Esophagus squamous epithelium (tissue), 5 donors: ENCODE measurements at regions not wholly inside any gene's neighbourhood (a gene's known extent, or its start where the extent isn't known, plus 50 kb on each side); places are given as distances from the start of the nearest gene placed in this dataset.
"Not testable (repeated sequence)": the region's sequence is repeated elsewhere in the genome, so short reads cannot be mapped to it uniquely, and the experiment has no call there.

ENCODE experiments used
- DNase-seq: peaks from one replicate; lab custom pipeline; 2025; lab: John Stamatoyannopoulos, UW
- H3K27ac ChIP-seq, 4 donors: fragments of 200-600 bp; sonication (generic); one replicate each; pipeline ENCODE4 v1.5.1; 2016 to 2019; ENCODE audit warnings: mild to moderate bottlenecking in 1 of 4
- H3K27me3 ChIP-seq, 4 donors: fragments of 200-600 bp; sonication (generic); 1 replicate in 3 of 4; 2 replicates in 1 of 4; pipeline versions ENCODE4 v1.5.1 to v1.6.0; 2017 to 2021; ENCODE audit warnings: antibody characterized with exemption in 1 of 4
- H3K36me3 ChIP-seq, 3 donors: fragments of 200-600 bp; sonication (generic); one replicate each; pipeline ENCODE4 v1.5.1; 2016 to 2019
- H3K4me1 ChIP-seq, 3 donors: fragments of 200-600 bp; sonication (generic); one replicate each; pipeline ENCODE4 v1.5.1; 2017 to 2019
- H3K4me3 ChIP-seq, 4 donors: fragments of 200-600 bp; sonication (generic); 1 replicate in 3 of 4; 2 replicates in 1 of 4; pipeline ENCODE4 v1.5.1; 2016 to 2019; ENCODE audit warnings: mild to moderate bottlenecking in 2 of 4, moderate library complexity in 1 of 4
- H3K9me3 ChIP-seq, 3 donors: fragments of 200-600 bp; sonication (generic); one replicate each; pipeline ENCODE4 v1.5.1; 2016 to 2019
- POLR2A ChIP-seq, 4 donors: fragments of 450-650 bp; IDR thresholded peaks; one replicate each; pipeline ENCODE4 v1.6.1; 2017; ENCODE audit warnings: antibody characterized with exemption in 4 of 4, mild to moderate bottlenecking in 4 of 4, moderate library complexity in 3 of 4
- WGBS, 2 donors: methylation state at CpG; one replicate each; pipeline ENCODE4 v1.1.5; 2018; 5-methylcytosine and 5-hydroxymethylcytosine counted together
- intact Hi-C: fragments of 100-400 bp; cut with DNase I; formaldehyde crosslinking; loops from one replicate; pipeline ENCODE4 v1.15.0; 2022
- TF ChIP-seq, protein P1 (sequence below), 6 experiments: fragments of 450-650 bp in 4 of 6; fragments of 200-600 bp in 2 of 6; sonication (generic) in 2 of 6; IDR thresholded peaks; one replicate each; pipeline ENCODE4 v1.5.1; 2016 to 2019; ENCODE audit warnings: antibody characterized with exemption in 6 of 6, mild to moderate bottlenecking in 4 of 6, moderate library complexity in 4 of 6
- donor health status: DM: yes; HTN: yes; CAD: no.

DNA sequence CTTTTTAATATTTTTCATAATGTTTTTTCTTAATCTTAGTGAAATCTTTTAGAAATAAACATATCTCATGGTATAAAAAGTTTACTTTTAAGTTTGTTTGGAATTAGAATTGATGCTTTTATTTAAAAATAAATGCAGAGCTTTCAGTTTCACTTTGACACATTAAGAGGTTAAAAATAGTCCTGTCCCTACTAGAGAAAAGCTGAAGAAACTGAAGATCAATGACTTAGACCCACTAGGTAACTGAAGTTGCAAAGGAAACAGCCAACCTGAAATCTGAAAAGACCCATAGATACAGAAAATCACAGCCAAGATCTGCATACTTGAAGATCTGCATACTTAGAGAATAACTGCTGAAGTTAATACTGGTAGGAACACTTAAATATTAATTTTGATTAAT, 237.6 kb downstream of the RAP2B start:
- peaks cover 9 to 25% (median 11%) of the 10 kb centered on the region in 3 donors for H3K4me1 ChIP-seq
- no peaks in the 10 kb centered on the region for H3K27me3 ChIP-seq
- no peak for TF ChIP-seq POLR2A (IDR thresholded peaks at IDR 0.05)
- TF ChIP-seq, protein P1, sequence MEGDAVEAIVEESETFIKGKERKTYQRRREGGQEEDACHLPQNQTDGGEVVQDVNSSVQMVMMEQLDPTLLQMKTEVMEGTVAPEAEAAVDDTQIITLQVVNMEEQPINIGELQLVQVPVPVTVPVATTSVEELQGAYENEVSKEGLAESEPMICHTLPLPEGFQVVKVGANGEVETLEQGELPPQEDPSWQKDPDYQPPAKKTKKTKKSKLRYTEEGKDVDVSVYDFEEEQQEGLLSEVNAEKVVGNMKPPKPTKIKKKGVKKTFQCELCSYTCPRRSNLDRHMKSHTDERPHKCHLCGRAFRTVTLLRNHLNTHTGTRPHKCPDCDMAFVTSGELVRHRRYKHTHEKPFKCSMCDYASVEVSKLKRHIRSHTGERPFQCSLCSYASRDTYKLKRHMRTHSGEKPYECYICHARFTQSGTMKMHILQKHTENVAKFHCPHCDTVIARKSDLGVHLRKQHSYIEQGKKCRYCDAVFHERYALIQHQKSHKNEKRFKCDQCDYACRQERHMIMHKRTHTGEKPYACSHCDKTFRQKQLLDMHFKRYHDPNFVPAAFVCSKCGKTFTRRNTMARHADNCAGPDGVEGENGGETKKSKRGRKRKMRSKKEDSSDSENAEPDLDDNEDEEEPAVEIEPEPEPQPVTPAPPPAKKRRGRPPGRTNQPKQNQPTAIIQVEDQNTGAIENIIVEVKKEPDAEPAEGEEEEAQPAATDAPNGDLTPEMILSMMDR (IDR thresholded peaks at IDR 0.05), result no peak
- intact Hi-C loops, result no loop called here
- H3K27ac ChIP-seq, result peak overlapping the region; percentile 28 to 73 (median 66)
- no peak for DNase-seq
- peaks cover 0 to 6% (median 3%) of the 10 kb centered on the region in 3 donors for H3K9me3 ChIP-seq
- H3K4me3 ChIP-seq, result peak overlapping the region in 1 of 4 donors; percentile 42
- H3K36me3 ChIP-seq, result no peaks in the 10 kb centered on the region

- Histone ChIP-seq H3K4me3 (peak overlapping the region in 1 of 4 donors; percentile 42), H3K27me3 (no peaks in the 10 kb centered on the region), H3K9me3 (no peaks in the 10 kb centered on the region), H3K27ac (peak overlapping the region; percentile 28 to 73 (median 66)), H3K4me1 (peaks cover 9 to 25% (median 11%) of the 10 kb centered on the region in 3 donors), H3K36me3 (no peaks in the 10 kb centered on the region)
- TF ChIP-seq POLR2A (IDR thresholded peaks at IDR 0.05), result no peak
- TF ChIP-seq, protein P1 (IDR thresholded peaks at IDR 0.05), result no peak
- intact Hi-C loops, result no loop called here
- no peak for DNase-seq
Observed at GRCh38 chr3:153400641-153401040, 238.6 kb downstream of the RAP2B start.

- peaks cover 9 to 17% (median 11%) of the 10 kb centered on the region in 3 donors for H3K4me1 ChIP-seq
- intact Hi-C loops, result no loop called here
- no peaks in the 10 kb centered on the region for H3K36me3 ChIP-seq
- no peak for DNase-seq
- WGBS, 2 donors, result 39 to 51% methylated on average over 2 of the region's 2 CpGs
- TF ChIP-seq, protein P1 (IDR thresholded peaks at IDR 0.05), result no peak
- H3K27ac ChIP-seq, result no peak overlapping the region
- no peak overlapping the region for H3K4me3 ChIP-seq
- no peaks in the 10 kb centered on the region for H3K9me3 ChIP-seq
- H3K27me3 ChIP-seq, result no peaks in the 10 kb centered on the region
Observed at GRCh38 chr3:153404157-153404556, 242.1 kb downstream of the RAP2B start.

DNA sequence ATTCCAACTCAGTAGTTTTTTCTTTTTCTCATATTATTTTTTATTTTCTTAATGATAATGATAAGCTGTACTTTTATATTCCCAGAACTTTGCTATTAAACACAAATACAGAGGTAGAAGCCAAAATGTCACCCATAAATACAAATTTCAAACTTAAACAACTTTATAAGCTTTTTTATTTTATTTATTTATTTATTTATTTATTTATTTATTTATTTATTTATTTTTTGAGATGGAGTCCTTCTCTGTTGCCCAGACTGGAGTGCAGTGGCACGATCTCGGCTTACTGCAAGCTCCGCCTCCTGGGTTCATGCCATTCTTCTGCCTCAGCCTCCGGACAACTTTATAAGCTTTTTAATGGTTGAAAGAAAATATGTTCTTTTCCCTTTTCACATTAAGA, 243.3 kb downstream of the RAP2B start:
- H3K27me3 ChIP-seq, H3K36me3 ChIP-seq, H3K9me3 ChIP-seq, DNase-seq, H3K27ac ChIP-seq, H3K4me3 ChIP-seq, H3K4me1 ChIP-seq, intact Hi-C loops: not testable (repeated sequence)
- 88 to 91% methylated on average over 4 of the region's 4 CpGs for WGBS, 2 donors

DNA sequence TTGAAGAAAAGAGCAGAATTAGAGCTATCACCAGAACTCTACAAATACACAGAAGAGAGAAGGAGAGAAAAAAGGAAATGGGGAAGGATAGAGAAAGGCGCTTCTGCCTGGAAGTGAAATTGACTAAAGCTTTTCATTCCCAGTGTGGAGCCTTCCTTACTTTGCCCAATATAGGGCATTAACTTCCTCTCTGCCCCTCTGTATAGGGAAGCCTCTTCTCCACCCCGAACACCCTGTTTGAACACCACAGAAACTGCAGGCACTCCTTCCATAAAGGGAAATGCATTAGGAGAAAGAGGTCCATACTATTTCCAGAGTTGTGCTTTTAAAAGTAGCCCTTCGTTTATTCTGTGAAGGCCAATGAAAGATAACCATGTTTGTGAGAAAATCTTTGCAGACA, 248.5 kb downstream of the RAP2B start:
- intact Hi-C loops, result no loop called here
- Histone ChIP-seq H3K27me3 (no peaks in the 10 kb centered on the region), H3K4me1 (no peaks in the 10 kb centered on the region), H3K27ac (no peak overlapping the region), H3K36me3 (no peaks in the 10 kb centered on the region), H3K4me3 (no peak overlapping the region), H3K9me3 (no peaks in the 10 kb centered on the region)
- no peak for TF ChIP-seq POLR2A (IDR thresholded peaks at IDR 0.05)
- TF ChIP-seq, protein P1 (IDR thresholded peaks at IDR 0.05), result no peak
- no peak for DNase-seq
- WGBS, 2 donors, result 65 to 68% methylated on average over 3 of the region's 3 CpGs

DNA sequence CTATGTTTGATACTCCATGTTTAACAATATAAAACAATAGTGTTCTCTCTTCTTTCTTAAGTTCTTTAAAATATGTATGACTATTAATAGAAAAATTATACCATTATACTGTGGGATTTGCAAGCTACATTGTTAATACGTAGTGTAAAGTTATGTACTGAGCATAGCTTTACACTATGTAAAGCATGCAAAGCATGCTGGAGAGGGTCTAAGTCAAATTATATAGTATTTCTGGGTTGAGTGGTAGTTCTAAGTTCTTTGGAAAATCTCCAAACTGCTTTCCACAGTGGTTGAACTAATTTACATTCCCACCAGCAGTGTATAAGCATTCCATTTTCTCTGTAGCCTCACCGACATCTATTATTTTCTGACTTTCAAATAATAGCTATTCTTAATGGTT, 253.0 kb downstream of the RAP2B start:
- intact Hi-C loops, result no loop called here
- DNase-seq, result no peak
- no peak for TF ChIP-seq POLR2A (IDR thresholded peaks at IDR 0.05)
- TF ChIP-seq, protein P1 (IDR thresholded peaks at IDR 0.05), result no peak
- WGBS, 2 donors, result 82 to 85% methylated on average over 2 of the region's 2 CpGs
- H3K4me3 ChIP-seq, result no peak overlapping the region
- H3K27me3 ChIP-seq, result no peaks in the 10 kb centered on the region
- peaks cover 0 to 29% (median 0%) of the 10 kb centered on the region in 3 donors for H3K9me3 ChIP-seq
- H3K36me3 ChIP-seq, result peaks cover 0 to 7% (median 0%) of the 10 kb centered on the region in 3 donors
- H3K4me1 ChIP-seq, result no peaks in the 10 kb centered on the region
- H3K27ac ChIP-seq, result no peak overlapping the region
